ENCODE measurements at regions not wholly inside any gene's neighbourhood (a gene's known extent, or its start where the extent isn't known, plus 50 kb on each side); places are given as distances from the start of the nearest gene placed in this dataset.

DNA sequence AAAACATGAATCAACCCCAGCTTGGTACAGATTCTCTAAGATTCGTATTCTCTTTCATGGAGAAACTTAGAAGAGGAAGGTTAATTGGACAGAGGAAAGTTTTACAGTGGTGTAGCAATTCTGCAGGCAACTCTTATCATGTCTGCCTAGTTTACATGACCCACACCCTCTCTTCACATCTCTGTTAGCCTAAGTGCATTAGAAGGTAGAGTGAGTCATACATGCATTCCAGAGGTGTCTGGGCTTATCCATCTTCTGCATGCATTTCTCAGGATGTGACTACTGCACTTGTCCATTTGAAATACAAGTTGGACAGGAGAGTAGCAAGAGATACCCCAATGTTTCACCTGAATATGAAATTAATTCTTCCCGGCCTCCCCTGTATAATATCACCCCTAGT, 578.4 kb upstream of the NCAM2 start:
- Histone ChIP-seq H3K27ac (no peak overlapping the region), H3K4me3 (no peak overlapping the region), H3K4me1 (no peaks in the 10 kb centered on the region), H3K27me3 (no peaks in the 10 kb centered on the region), H3K36me3 (no peaks in the 10 kb centered on the region), H3K9me3 (peaks cover 0 to 25% (median 0%) of the 10 kb centered on the region in 11 donors)
- no peak for DNase-seq
- TF ChIP-seq, protein P1, sequence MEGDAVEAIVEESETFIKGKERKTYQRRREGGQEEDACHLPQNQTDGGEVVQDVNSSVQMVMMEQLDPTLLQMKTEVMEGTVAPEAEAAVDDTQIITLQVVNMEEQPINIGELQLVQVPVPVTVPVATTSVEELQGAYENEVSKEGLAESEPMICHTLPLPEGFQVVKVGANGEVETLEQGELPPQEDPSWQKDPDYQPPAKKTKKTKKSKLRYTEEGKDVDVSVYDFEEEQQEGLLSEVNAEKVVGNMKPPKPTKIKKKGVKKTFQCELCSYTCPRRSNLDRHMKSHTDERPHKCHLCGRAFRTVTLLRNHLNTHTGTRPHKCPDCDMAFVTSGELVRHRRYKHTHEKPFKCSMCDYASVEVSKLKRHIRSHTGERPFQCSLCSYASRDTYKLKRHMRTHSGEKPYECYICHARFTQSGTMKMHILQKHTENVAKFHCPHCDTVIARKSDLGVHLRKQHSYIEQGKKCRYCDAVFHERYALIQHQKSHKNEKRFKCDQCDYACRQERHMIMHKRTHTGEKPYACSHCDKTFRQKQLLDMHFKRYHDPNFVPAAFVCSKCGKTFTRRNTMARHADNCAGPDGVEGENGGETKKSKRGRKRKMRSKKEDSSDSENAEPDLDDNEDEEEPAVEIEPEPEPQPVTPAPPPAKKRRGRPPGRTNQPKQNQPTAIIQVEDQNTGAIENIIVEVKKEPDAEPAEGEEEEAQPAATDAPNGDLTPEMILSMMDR (IDR thresholded peaks at IDR 0.05) = no peak
- intact Hi-C loops (cut with DNase I) = no loop called here
- 65 to 66% methylated on average over 2 of the region's 2 CpGs for WGBS, 2 donors
- no peak for ATAC-seq

- TF ChIP-seq, protein P1 (IDR thresholded peaks at IDR 0.05) = no peak
- Histone ChIP-seq H3K36me3 (no peaks in the 10 kb centered on the region), H3K9me3 (peaks cover 0 to 27% (median 0%) of the 10 kb centered on the region in 11 donors), H3K27me3 (no peaks in the 10 kb centered on the region), H3K27ac (no peak overlapping the region), H3K4me1 (no peaks in the 10 kb centered on the region), H3K4me3 (no peak overlapping the region)
- intact Hi-C loops (cut with DNase I) = no loop called here
- DNase-seq = no peak
- ATAC-seq = no peak
- 75 to 86% methylated on average over 7 of the region's 7 CpGs for WGBS, 2 donors
These were observed 573.3 kb upstream of the NCAM2 start for GRCh38 chr21:20424943-20425342.

GRCh38 chr21:20425856-20426255, 572.4 kb upstream of the NCAM2 start:
- ATAC-seq (no peak), DNase-seq (no peak)
- no peak overlapping the region for H3K27ac ChIP-seq
- intact Hi-C loops (cut with DNase I) = no loop called here
- TF ChIP-seq, protein P1 (IDR thresholded peaks at IDR 0.05) = no peak
- peaks cover 0 to 19% (median 0%) of the 10 kb centered on the region in 11 donors for H3K9me3 ChIP-seq
- no peaks in the 10 kb centered on the region for H3K4me1 ChIP-seq
- WGBS, 2 donors = 89% methylated on average over 12 of the region's 12 CpGs
- no peaks in the 10 kb centered on the region for H3K27me3 ChIP-seq
- no peaks in the 10 kb centered on the region for H3K36me3 ChIP-seq
- no peak overlapping the region for H3K4me3 ChIP-seq

GRCh38 chr21:20440338-20440737, 557.9 kb upstream of the NCAM2 start:
- intact Hi-C loops (cut with DNase I) = no loop called here
- Histone ChIP-seq H3K27ac (no peak overlapping the region), H3K27me3 (no peaks in the 10 kb centered on the region), H3K4me3 (no peak overlapping the region), H3K4me1 (no peaks in the 10 kb centered on the region), H3K9me3 (peaks cover 0 to 10% (median 0%) of the 10 kb centered on the region in 11 donors), H3K36me3 (no peaks in the 10 kb centered on the region)
- DNase-seq (no peak), ATAC-seq (no peak)
- TF ChIP-seq, protein P1 (IDR thresholded peaks at IDR 0.05) = no peak
- 61 to 66% methylated on average over 5 of the region's 5 CpGs for WGBS, 2 donors
